ENCODE measurements at regions not wholly inside any gene's neighbourhood (a gene's known extent, or its start where the extent isn't known, plus 50 kb on each side); places are given as distances from the start of the nearest gene placed in this dataset.
"Not testable (repeated sequence)": the region's sequence is repeated elsewhere in the genome, so short reads cannot be mapped to it uniquely, and the experiment has no call there.

- ChIA-PET CTCF (no interaction called here), POLR2A (no interaction called here)
- TF ChIP-seq, protein P1, sequence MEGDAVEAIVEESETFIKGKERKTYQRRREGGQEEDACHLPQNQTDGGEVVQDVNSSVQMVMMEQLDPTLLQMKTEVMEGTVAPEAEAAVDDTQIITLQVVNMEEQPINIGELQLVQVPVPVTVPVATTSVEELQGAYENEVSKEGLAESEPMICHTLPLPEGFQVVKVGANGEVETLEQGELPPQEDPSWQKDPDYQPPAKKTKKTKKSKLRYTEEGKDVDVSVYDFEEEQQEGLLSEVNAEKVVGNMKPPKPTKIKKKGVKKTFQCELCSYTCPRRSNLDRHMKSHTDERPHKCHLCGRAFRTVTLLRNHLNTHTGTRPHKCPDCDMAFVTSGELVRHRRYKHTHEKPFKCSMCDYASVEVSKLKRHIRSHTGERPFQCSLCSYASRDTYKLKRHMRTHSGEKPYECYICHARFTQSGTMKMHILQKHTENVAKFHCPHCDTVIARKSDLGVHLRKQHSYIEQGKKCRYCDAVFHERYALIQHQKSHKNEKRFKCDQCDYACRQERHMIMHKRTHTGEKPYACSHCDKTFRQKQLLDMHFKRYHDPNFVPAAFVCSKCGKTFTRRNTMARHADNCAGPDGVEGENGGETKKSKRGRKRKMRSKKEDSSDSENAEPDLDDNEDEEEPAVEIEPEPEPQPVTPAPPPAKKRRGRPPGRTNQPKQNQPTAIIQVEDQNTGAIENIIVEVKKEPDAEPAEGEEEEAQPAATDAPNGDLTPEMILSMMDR (IDR thresholded peaks at IDR 0.05; ENCODE audit: control extremely low read depth, extremely low read depth, low read depth, missing control alignments), result no peak
- DNase-seq (ENCODE audit: extremely low spot score), result no peak
Measured at GRCh38 chr13:74243637-74244526, 109.7 kb upstream of the KLF12 start.

- POLR2A ChIA-PET; CTCF ChIA-PET; DNase-seq (ENCODE audit: extremely low spot score): not testable (repeated sequence)
Measured at GRCh38 chr13:74241343-74241742, 107.1 kb upstream of the KLF12 start.

DNA sequence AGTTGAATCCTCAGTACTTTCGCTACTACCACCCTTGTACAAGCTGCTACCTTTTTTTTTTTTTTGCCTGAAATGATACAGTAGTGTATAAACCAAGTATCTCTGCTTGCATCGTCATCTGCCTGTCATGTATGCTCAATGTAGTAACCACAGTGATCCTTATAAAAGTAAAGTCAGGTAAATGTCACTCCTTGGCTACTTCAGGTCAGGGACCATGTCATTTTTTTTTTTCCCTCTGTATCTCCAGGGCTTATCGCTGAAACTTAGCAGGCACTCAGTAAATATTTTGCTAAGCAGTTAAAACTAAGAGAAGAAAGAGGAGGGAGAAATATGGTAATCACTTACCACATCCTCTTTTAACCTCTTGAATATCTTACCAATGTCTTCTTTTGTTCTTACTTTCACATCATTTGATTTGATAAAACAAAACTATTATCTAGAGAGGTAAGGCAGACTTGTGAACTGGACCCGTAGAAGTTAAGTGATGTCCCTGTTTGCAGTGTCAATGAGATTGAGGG is 96.8 kb upstream of the KLF12 start:
- no peak for DNase-seq (ENCODE audit: extremely low spot score)
- ChIA-PET POLR2A (no interaction called here), CTCF (interaction anchor here (1.3 kb wide), 1 partner anchor 55 kb away, joined by 3 read pairs; no protein-coding TSS in a partner anchor)
- TF ChIP-seq, protein P1 (IDR thresholded peaks at IDR 0.05; ENCODE audit: control extremely low read depth, extremely low read depth, low read depth, missing control alignments), result no peak

GRCh38 chr13:74229242-74229641 is 95.0 kb upstream of the KLF12 start:
- CTCF ChIA-PET, result interaction anchor here (1.0 kb wide), 1 partner anchor 19 kb away, joined by 3 read pairs; no protein-coding TSS in a partner anchor
- TF ChIP-seq, protein P1 (IDR thresholded peaks at IDR 0.05; ENCODE audit: control extremely low read depth, extremely low read depth, low read depth, missing control alignments), result no peak
- no peak for DNase-seq (ENCODE audit: extremely low spot score)
- POLR2A ChIA-PET, result no interaction called here

- CTCF ChIA-PET, result no interaction called here
- TF ChIP-seq, protein P1 (IDR thresholded peaks at IDR 0.05; ENCODE audit: control extremely low read depth, extremely low read depth, low read depth, missing control alignments), result no peak
- POLR2A ChIA-PET, result no interaction called here
- DNase-seq (ENCODE audit: extremely low spot score), result no peak
Measured at GRCh38 chr13:74227476-74228158, 93.4 kb upstream of the KLF12 start.

DNA sequence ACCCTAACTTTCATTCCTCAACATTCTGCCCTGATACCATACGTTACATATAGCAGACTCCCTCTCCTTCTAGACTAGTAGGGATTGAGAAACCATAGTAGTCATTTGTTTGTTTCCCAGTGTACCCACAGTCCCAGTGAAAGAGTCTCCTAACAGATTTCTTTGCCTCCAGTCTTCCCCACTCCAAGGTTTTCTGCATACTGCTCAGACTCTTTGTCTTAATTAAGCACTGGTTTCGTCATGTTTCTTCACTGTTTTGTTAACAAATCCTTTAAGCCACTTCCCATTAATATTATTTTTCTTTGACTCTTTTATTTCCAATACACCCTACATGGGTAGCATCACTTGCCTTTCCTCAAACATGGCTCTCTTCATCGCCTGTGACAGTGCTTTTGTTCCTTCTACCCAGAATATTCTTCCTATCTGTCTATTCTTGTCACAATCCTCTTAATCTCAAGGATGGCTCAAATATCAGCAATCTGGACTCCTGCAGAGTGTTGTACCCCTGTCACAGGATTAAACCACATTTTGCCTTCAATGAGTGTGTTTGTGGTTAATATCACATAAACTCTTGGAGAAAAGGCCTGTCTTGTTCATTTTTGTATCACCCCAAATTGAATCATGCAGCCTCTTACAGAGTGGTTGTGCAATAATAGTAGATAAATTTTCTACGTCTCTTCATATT is 92.7 kb upstream of the KLF12 start:
- CTCF ChIA-PET, result no interaction called here
- DNase-seq (ENCODE audit: extremely low spot score), result no peak
- POLR2A ChIA-PET, result no interaction called here
- TF ChIP-seq, protein P1 (IDR thresholded peaks at IDR 0.05; ENCODE audit: control extremely low read depth, extremely low read depth, low read depth, missing control alignments), result no peak

All from GM10248 (cell line).